Immature natural killer cell (primary cell): ENCODE measurements at regions not wholly inside any gene's neighbourhood (a gene's known extent, or its start where the extent isn't known, plus 50 kb on each side); places are given as distances from the start of the nearest gene placed in this dataset.

Experiments
- DNase-seq, 3 donors: peaks; one replicate each; pipeline ENCODE4 v3.0.0; 2022; ENCODE audit warnings: mixed read lengths in 1 of 3
- H3K27ac Mint-ChIP-seq, 6 donors: one replicate each; pipeline ENCODE4 v1.8.0; 2020; ENCODE audit warnings: mixed read lengths in 6 of 6, mild to moderate bottlenecking in 5 of 6, inconsistent platforms in 4 of 6, moderate library complexity in 3 of 6
- H3K27me3 Mint-ChIP-seq, 3 donors: one replicate each; pipeline ENCODE4 v1.8.0; 2020 to 2021; ENCODE audit warnings: low read depth in 3 of 3, mild to moderate bottlenecking in 3 of 3, mixed read lengths in 3 of 3, moderate library complexity in 3 of 3, inconsistent platforms in 1 of 3
- H3K36me3 Mint-ChIP-seq, 3 donors: one replicate each; pipeline ENCODE4 v1.8.0; 2020; ENCODE audit warnings: mixed read lengths in 3 of 3, inconsistent platforms in 2 of 3, mild to moderate bottlenecking in 2 of 3
- H3K4me1 Mint-ChIP-seq, 2 donors: one replicate each; pipeline ENCODE4 v1.8.0; 2020; ENCODE audit warnings: inconsistent platforms in 2 of 2, mild to moderate bottlenecking in 2 of 2, mixed read lengths in 2 of 2, moderate library complexity in 1 of 2
- H3K4me3 Mint-ChIP-seq, 5 donors: one replicate each; pipeline ENCODE4 v1.8.0; 2020; ENCODE audit warnings: mild to moderate bottlenecking in 5 of 5, mixed read lengths in 5 of 5, inconsistent platforms in 3 of 5, moderate library complexity in 3 of 5
- H3K9me3 Mint-ChIP-seq, 6 donors: one replicate each; pipeline ENCODE4 v1.8.0; 2020; ENCODE audit warnings: mild to moderate bottlenecking in 6 of 6, mixed read lengths in 6 of 6, inconsistent platforms in 4 of 6, moderate library complexity in 3 of 6

DNA sequence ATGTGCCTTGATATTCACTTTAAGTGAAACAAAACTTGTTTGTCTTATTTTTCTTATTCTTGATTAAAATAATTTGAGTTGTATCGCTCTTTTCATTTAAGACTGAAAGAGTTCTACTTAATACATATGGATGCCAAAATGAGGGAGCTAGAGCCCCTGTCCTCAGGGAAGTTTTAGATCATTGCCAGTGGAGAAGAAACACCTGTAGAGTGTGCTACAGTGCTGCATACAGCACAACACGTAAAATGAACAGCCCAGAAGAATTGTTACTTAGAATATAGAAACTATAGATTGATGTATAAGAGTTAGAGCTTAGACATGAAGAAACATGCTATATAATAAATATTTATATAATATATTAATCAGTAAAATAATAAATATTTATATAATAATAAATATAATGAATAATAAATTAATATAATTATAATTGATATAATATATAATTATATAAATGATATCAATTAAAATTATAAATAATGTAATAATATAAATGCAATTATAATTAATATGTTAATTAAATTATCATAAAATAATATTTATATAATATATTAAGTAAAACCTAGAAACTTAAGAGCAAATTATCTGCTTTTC lies 1234.7 kb downstream of the ROBO2 start:
- peaks cover 26 to 41% of the 10 kb centered on the region in 2 donors for H3K4me1 Mint-ChIP-seq
- no peak overlapping the region for H3K27ac Mint-ChIP-seq
- H3K27me3 Mint-ChIP-seq = peaks cover 0 to 4% (median 0%) of the 10 kb centered on the region in 3 donors
- DNase-seq = no peak
- H3K4me3 Mint-ChIP-seq = no peak overlapping the region
- peaks cover 0 to 2% (median 0%) of the 10 kb centered on the region in 6 donors for H3K9me3 Mint-ChIP-seq
- H3K36me3 Mint-ChIP-seq = no peaks in the 10 kb centered on the region

GRCh38 chr3:78275420-78275852 lies 1235.5 kb downstream of the ROBO2 start:
- DNase-seq = no peak
- Mint-ChIP-seq H3K4me1 (peaks cover 28 to 50% of the 10 kb centered on the region in 2 donors), H3K4me3 (no peak overlapping the region), H3K36me3 (no peaks in the 10 kb centered on the region), H3K27ac (no peak overlapping the region), H3K27me3 (peaks cover 0 to 4% (median 0%) of the 10 kb centered on the region in 3 donors), H3K9me3 (peaks cover 0 to 7% (median 2%) of the 10 kb centered on the region in 6 donors)

DNA sequence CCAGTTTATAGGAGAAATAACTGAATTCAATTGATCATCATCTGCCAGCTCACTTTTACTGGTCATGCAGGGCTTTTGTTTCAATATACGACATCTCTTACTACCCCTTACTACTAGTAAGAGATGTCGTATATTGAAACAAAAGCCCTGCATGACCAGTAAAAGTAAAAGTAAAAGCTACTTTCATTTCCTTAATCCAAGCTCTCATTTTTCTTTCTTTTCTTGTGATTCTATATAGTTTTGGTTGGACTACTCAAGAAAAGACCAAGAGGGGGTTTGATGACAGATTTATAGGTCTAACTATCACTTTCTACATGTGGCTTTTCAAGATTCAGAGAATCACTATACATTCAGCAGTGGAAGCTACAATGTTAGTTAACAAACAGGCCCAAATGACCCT lies 1237.3 kb downstream of the ROBO2 start:
- Mint-ChIP-seq H3K27ac (peak overlapping the region in 4 of 6 donors; percentile 20 to 70 (median 66)), H3K36me3 (no peaks in the 10 kb centered on the region), H3K4me3 (peak overlapping the region in 4 of 5 donors; percentile 18 to 59 (median 50)), H3K4me1 (peaks cover 30 to 57% of the 10 kb centered on the region in 2 donors), H3K9me3 (peaks cover 0 to 18% (median 3%) of the 10 kb centered on the region in 6 donors), H3K27me3 (peaks cover 0 to 4% (median 0%) of the 10 kb centered on the region in 3 donors)
- DNase-seq = no peak

DNA sequence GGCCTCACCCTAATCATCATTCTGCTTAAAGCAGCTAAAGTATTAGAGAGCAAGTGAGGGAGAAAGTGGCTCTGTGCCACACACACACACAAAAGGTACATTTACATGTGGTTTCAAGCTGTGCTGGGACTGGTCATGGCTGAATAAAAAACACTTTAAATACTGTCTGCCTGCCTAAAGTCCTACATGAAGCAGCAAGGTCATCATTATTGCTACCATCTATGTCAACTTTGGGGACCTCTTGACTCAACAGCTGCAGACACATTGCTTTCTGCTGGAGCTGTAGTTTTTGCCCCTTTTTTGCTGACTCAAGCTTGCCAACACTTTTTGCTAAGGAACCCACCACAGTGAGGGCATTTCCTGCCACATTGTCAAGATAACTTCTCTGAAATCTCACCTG lies 1237.9 kb downstream of the ROBO2 start:
- DNase-seq = peak; percentile 23 to 31 (median 29)
- H3K4me3 Mint-ChIP-seq = peak overlapping the region in 3 of 5 donors; percentile 44 to 59 (median 55)
- peak overlapping the region in 4 of 6 donors; percentile 5 to 70 (median 42) for H3K27ac Mint-ChIP-seq
- H3K27me3 Mint-ChIP-seq = peaks cover 0 to 4% (median 0%) of the 10 kb centered on the region in 3 donors
- no peaks in the 10 kb centered on the region for H3K36me3 Mint-ChIP-seq
- H3K4me1 Mint-ChIP-seq = peaks cover 32 to 63% of the 10 kb centered on the region in 2 donors
- peaks cover 0 to 24% (median 6%) of the 10 kb centered on the region in 6 donors for H3K9me3 Mint-ChIP-seq

- no peak for DNase-seq
- Mint-ChIP-seq H3K9me3 (peaks cover 0 to 32% (median 6%) of the 10 kb centered on the region in 6 donors), H3K4me3 (no peak overlapping the region), H3K27ac (peak overlapping the region in 1 of 6 donors; percentile 34), H3K36me3 (no peaks in the 10 kb centered on the region), H3K27me3 (peaks cover 0 to 2% (median 0%) of the 10 kb centered on the region in 3 donors), H3K4me1 (peaks cover 32 to 64% of the 10 kb centered on the region in 2 donors)
These were observed 1239.2 kb downstream of the ROBO2 start for GRCh38 chr3:78279091-78279490.

GRCh38 chr3:78281381-78281780 lies 1241.5 kb downstream of the ROBO2 start:
- no peak overlapping the region for H3K27ac Mint-ChIP-seq
- H3K4me1 Mint-ChIP-seq = peaks cover 31 to 55% of the 10 kb centered on the region in 2 donors
- no peak overlapping the region for H3K4me3 Mint-ChIP-seq
- no peaks in the 10 kb centered on the region for H3K36me3 Mint-ChIP-seq
- H3K27me3 Mint-ChIP-seq = peaks cover 0 to 2% (median 0%) of the 10 kb centered on the region in 3 donors
- peaks cover 0 to 32% (median 6%) of the 10 kb centered on the region in 6 donors for H3K9me3 Mint-ChIP-seq
- no peak for DNase-seq

GRCh38 chr3:78283994-78284393 lies 1244.1 kb downstream of the ROBO2 start:
- H3K4me3 Mint-ChIP-seq = no peak overlapping the region
- H3K4me1 Mint-ChIP-seq = peaks cover 15 to 29% of the 10 kb centered on the region in 2 donors
- no peak for DNase-seq
- H3K27ac Mint-ChIP-seq = no peak overlapping the region
- no peaks in the 10 kb centered on the region for H3K36me3 Mint-ChIP-seq
- H3K9me3 Mint-ChIP-seq = peaks cover 0 to 37% (median 5%) of the 10 kb centered on the region in 6 donors
- peaks cover 0 to 2% (median 0%) of the 10 kb centered on the region in 3 donors for H3K27me3 Mint-ChIP-seq

GRCh38 chr3:78285032-78285728 lies 1245.3 kb downstream of the ROBO2 start:
- no peak for DNase-seq
- Mint-ChIP-seq H3K36me3 (no peaks in the 10 kb centered on the region), H3K27ac (no peak overlapping the region), H3K9me3 (peaks cover 0 to 36% (median 4%) of the 10 kb centered on the region in 6 donors), H3K4me3 (no peak overlapping the region), H3K4me1 (peaks cover 9 to 17% of the 10 kb centered on the region in 2 donors), H3K27me3 (peaks cover 0 to 2% (median 0%) of the 10 kb centered on the region in 3 donors)

DNA sequence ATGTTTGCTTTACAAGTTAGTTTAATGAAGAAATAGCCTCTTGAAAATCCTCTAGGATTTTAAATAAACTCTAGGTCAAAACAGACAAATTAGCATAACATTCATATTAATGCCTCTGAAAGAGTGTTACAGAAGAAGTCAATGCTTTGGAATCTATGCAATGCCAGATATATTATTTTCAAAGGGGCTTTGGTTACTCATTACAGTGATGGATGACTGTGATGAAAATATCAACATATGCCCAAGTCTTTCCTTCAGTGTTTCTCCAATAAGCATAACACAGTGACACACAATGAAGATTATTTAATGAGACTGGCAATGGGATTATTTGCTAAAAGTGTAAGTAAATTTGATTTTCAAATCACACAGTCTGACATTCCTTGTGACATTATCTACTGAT lies 1247.2 kb downstream of the ROBO2 start:
- H3K27ac Mint-ChIP-seq = no peak overlapping the region
- peaks cover 0 to 29% (median 5%) of the 10 kb centered on the region in 6 donors for H3K9me3 Mint-ChIP-seq
- H3K4me1 Mint-ChIP-seq = peaks cover 6 to 9% of the 10 kb centered on the region in 2 donors
- DNase-seq = no peak
- no peak overlapping the region for H3K4me3 Mint-ChIP-seq
- H3K36me3 Mint-ChIP-seq = no peaks in the 10 kb centered on the region
- peaks cover 0 to 2% (median 0%) of the 10 kb centered on the region in 3 donors for H3K27me3 Mint-ChIP-seq

DNA sequence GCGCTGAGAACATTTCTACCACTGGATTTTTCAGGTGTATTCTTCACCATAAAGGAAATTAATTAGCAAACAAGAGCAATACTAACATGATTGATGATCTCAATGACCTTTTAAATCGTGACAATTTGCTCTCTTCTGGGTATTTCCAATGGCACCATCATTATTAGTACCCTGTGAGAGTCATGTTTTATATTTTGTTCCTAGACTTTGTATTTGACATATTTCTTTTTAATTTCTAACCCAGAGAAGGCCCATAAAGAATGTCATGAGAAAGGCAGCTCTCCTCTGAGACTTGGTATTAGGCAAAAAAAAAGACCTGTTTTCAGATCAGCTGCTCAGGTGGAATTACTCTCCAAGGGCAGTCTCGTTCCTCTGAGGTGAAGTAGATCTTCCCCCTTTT lies 1253.4 kb downstream of the ROBO2 start:
- H3K4me1 Mint-ChIP-seq = peaks cover 11 to 14% of the 10 kb centered on the region in 2 donors
- peaks cover 0 to 30% (median 6%) of the 10 kb centered on the region in 6 donors for H3K9me3 Mint-ChIP-seq
- no peak overlapping the region for H3K27ac Mint-ChIP-seq
- peaks cover 0 to 2% (median under 1%) of the 10 kb centered on the region in 3 donors for H3K27me3 Mint-ChIP-seq
- peaks cover 0 to 5% (median 4%) of the 10 kb centered on the region in 3 donors for H3K36me3 Mint-ChIP-seq
- no peak overlapping the region for H3K4me3 Mint-ChIP-seq
- no peak for DNase-seq

DNA sequence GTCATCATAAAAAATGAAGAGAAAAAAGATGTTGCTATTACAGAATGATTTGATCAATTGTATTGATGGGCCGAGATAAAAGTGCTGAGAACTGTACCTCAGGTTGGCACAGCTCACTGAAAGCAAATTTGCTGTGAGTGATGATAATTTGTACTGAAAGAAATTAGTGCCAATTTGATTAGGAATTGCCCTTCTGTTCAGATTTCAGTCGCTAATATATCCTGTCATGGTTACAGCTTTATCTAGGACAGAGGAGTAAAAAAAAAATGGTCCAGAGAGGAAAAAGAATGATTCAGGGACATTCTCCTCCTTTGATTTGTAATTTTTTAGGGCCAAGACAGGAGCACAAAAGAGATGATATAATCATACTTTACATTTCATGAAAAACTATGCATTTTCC lies 1264.2 kb downstream of the ROBO2 start:
- no peak overlapping the region for H3K27ac Mint-ChIP-seq
- no peaks in the 10 kb centered on the region for H3K4me1 Mint-ChIP-seq
- peaks cover 0 to 2% (median 0%) of the 10 kb centered on the region in 3 donors for H3K27me3 Mint-ChIP-seq
- H3K36me3 Mint-ChIP-seq = peaks cover 0 to 6% (median 0%) of the 10 kb centered on the region in 3 donors
- no peak overlapping the region for H3K4me3 Mint-ChIP-seq
- peaks cover 0 to 35% (median 7%) of the 10 kb centered on the region in 6 donors for H3K9me3 Mint-ChIP-seq
- no peak for DNase-seq

GRCh38 chr3:78312851-78313250 lies 1273.0 kb downstream of the ROBO2 start:
- H3K36me3 Mint-ChIP-seq = no peaks in the 10 kb centered on the region
- no peak overlapping the region for H3K4me3 Mint-ChIP-seq
- H3K27ac Mint-ChIP-seq = no peak overlapping the region
- DNase-seq = no peak
- peaks cover 0 to 3% (median 0%) of the 10 kb centered on the region in 3 donors for H3K27me3 Mint-ChIP-seq
- H3K9me3 Mint-ChIP-seq = peaks cover 0 to 36% (median 12%) of the 10 kb centered on the region in 6 donors
- no peaks in the 10 kb centered on the region for H3K4me1 Mint-ChIP-seq

GRCh38 chr3:78313332-78313731 lies 1273.4 kb downstream of the ROBO2 start:
- Mint-ChIP-seq H3K36me3 (no peaks in the 10 kb centered on the region), H3K9me3 (peaks cover 0 to 36% (median 12%) of the 10 kb centered on the region in 6 donors)
- DNase-seq = no peak

DNA sequence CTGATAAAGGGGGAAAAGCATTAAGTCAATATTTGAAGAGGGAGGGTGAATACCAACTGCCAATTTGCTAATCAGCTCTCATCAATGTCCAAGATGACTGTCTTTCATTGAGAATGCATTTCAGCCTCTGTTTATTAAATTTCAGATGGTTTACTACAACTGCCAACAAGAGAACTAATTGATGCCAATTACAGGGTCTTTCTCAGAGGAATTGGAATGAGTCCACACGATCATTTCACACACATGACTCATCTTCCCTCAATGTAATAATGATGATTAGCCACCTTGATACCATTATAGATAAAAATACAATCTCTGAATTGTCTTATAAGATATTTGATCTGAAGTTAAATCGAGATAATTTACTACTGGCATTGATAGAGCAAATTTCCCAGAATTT lies 1274.4 kb downstream of the ROBO2 start:
- Mint-ChIP-seq H3K4me3 (no peak overlapping the region), H3K27me3 (peaks cover 0 to 3% (median 0%) of the 10 kb centered on the region in 3 donors), H3K9me3 (peaks cover 0 to 39% (median 12%) of the 10 kb centered on the region in 6 donors), H3K4me1 (no peaks in the 10 kb centered on the region), H3K36me3 (no peaks in the 10 kb centered on the region), H3K27ac (no peak overlapping the region)
- no peak for DNase-seq

More at GRCh38 chr3:78313332-78313731, 1273.4 kb downstream of the ROBO2 start:
- Mint-ChIP-seq H3K27me3 (peaks cover 0 to 3% (median 0%) of the 10 kb centered on the region in 3 donors), H3K4me1 (no peaks in the 10 kb centered on the region), H3K4me3 (no peak overlapping the region), H3K27ac (no peak overlapping the region)
